ENCODE measurements at regions not wholly inside any gene's neighbourhood (a gene's known extent, or its start where the extent isn't known, plus 50 kb on each side); places are given as distances from the start of the nearest gene placed in this dataset.
A peak's percentile ranks its signal among the peaks of the same experiment; 100 is the strongest.

- H3K9me3 ChIP-seq (ENCODE audit: insufficient read depth, low read length): no peaks in the 10 kb centered on the region
- H3K27me3 ChIP-seq (ENCODE audit: low read depth, low read length): no peaks in the 10 kb centered on the region
- no peaks in the 10 kb centered on the region for H3K79me2 ChIP-seq (ENCODE audit: low read length)
- no peak overlapping the region for H2AFZ ChIP-seq (ENCODE audit: low read depth, low read length)
- H3K27ac ChIP-seq (ENCODE audit: low read length): no peak overlapping the region
- no peaks in the 10 kb centered on the region for H3K4me1 ChIP-seq (ENCODE audit: low read length)
- no peaks in the 10 kb centered on the region for H3K36me3 ChIP-seq (replicated peaks; ENCODE audit: low read depth, low read length)
- no peak overlapping the region for H3K4me2 ChIP-seq (ENCODE audit: low read length)
- H4K20me1 ChIP-seq (ENCODE audit: insufficient read depth, low read length): no peaks in the 10 kb centered on the region
- TF ChIP-seq CTCF (IDR thresholded peaks at IDR 0.05; ENCODE audit: low read depth, low read length) (no peak), EZH2phosphoT487 (IDR thresholded peaks at IDR 0.05; ENCODE audit: low read depth) (no peak)
- H3K4me3 ChIP-seq (ENCODE audit: low read length): no peak overlapping the region
- H3K9ac ChIP-seq (ENCODE audit: low read length): no peak overlapping the region
Measured at GRCh38 chr6:104344223-104344622, 515.5 kb downstream of the HACE1 start.

- no peaks in the 10 kb centered on the region for H3K4me1 ChIP-seq (ENCODE audit: low read length)
- H4K20me1 ChIP-seq (ENCODE audit: insufficient read depth, low read length): no peaks in the 10 kb centered on the region
- no peak overlapping the region for H2AFZ ChIP-seq (ENCODE audit: low read depth, low read length)
- no peaks in the 10 kb centered on the region for H3K36me3 ChIP-seq (replicated peaks; ENCODE audit: low read depth, low read length)
- H3K4me3 ChIP-seq (ENCODE audit: low read length): no peak overlapping the region
- no peaks in the 10 kb centered on the region for H3K27me3 ChIP-seq (ENCODE audit: low read depth, low read length)
- H3K27ac ChIP-seq (ENCODE audit: low read length): no peak overlapping the region
- no peaks in the 10 kb centered on the region for H3K9me3 ChIP-seq (ENCODE audit: insufficient read depth, low read length)
- H3K9ac ChIP-seq (ENCODE audit: low read length): no peak overlapping the region
- no peaks in the 10 kb centered on the region for H3K79me2 ChIP-seq (ENCODE audit: low read length)
- TF ChIP-seq CTCF (IDR thresholded peaks at IDR 0.05; ENCODE audit: low read depth, low read length): no peak
- TF ChIP-seq EZH2phosphoT487 (IDR thresholded peaks at IDR 0.05; ENCODE audit: low read depth): no peak
- H3K4me2 ChIP-seq (ENCODE audit: low read length): no peak overlapping the region
Measured at GRCh38 chr6:104332364-104332763, 527.4 kb downstream of the HACE1 start.

GRCh38 chr6:104326173-104327001 is 533.3 kb downstream of the HACE1 start:
- H3K27me3 ChIP-seq (ENCODE audit: low read depth, low read length): no peaks in the 10 kb centered on the region
- no peak overlapping the region for H3K4me2 ChIP-seq (ENCODE audit: low read length)
- H2AFZ ChIP-seq (ENCODE audit: low read depth, low read length): no peak overlapping the region
- no peaks in the 10 kb centered on the region for H3K9me3 ChIP-seq (ENCODE audit: insufficient read depth, low read length)
- H3K4me1 ChIP-seq (ENCODE audit: low read length): no peaks in the 10 kb centered on the region
- H3K27ac ChIP-seq (ENCODE audit: low read length): no peak overlapping the region
- no peak overlapping the region for H3K9ac ChIP-seq (ENCODE audit: low read length)
- H3K79me2 ChIP-seq (ENCODE audit: low read length): no peaks in the 10 kb centered on the region
- no peaks in the 10 kb centered on the region for H4K20me1 ChIP-seq (ENCODE audit: insufficient read depth, low read length)
- TF ChIP-seq EZH2phosphoT487 (IDR thresholded peaks at IDR 0.05; ENCODE audit: low read depth) (no peak), CTCF (IDR thresholded peaks at IDR 0.05; ENCODE audit: low read depth, low read length) (no peak)
- H3K36me3 ChIP-seq (replicated peaks; ENCODE audit: low read depth, low read length): no peaks in the 10 kb centered on the region
- H3K4me3 ChIP-seq (ENCODE audit: low read length): no peak overlapping the region

- Histone ChIP-seq H3K4me2 (ENCODE audit: low read length) (no peak overlapping the region), H3K4me1 (ENCODE audit: low read length) (no peaks in the 10 kb centered on the region), H3K27ac (ENCODE audit: low read length) (no peak overlapping the region), H3K79me2 (ENCODE audit: low read length) (no peaks in the 10 kb centered on the region), H3K27me3 (ENCODE audit: low read depth, low read length) (no peaks in the 10 kb centered on the region), H2AFZ (ENCODE audit: low read depth, low read length) (no peak overlapping the region), H3K4me3 (ENCODE audit: low read length) (no peak overlapping the region), H3K9ac (ENCODE audit: low read length) (no peak overlapping the region), H4K20me1 (ENCODE audit: insufficient read depth, low read length) (no peaks in the 10 kb centered on the region), H3K9me3 (ENCODE audit: insufficient read depth, low read length) (no peaks in the 10 kb centered on the region), H3K36me3 (replicated peaks; ENCODE audit: low read depth, low read length) (no peaks in the 10 kb centered on the region)
- TF ChIP-seq EZH2phosphoT487 (IDR thresholded peaks at IDR 0.05; ENCODE audit: low read depth): no peak
- TF ChIP-seq CTCF (IDR thresholded peaks at IDR 0.05; ENCODE audit: low read depth, low read length): peak; percentile 60
Measured at GRCh38 chr6:104325341-104326172, 534.2 kb downstream of the HACE1 start.
